HL-60 (cell line): ENCODE measurements at regions not wholly inside any gene's neighbourhood (a gene's known extent, or its start where the extent isn't known, plus 50 kb on each side); places are given as distances from the start of the nearest gene placed in this dataset.

Experiments used
- GABPA ChIP-seq: IDR thresholded peaks from 2 replicates; pipeline ENCODE4 v1.6.1; 2012; ENCODE audit warnings: low read depth
- POLR2AphosphoS5 ChIP-seq: IDR thresholded peaks from 2 replicates; pipeline ENCODE4 v1.6.1; 2012; ENCODE audit warnings: low read depth
- SPI1 ChIP-seq: IDR thresholded peaks from 2 replicates; pipeline ENCODE4 v1.6.1; 2012; ENCODE audit warnings: low read depth, mild to moderate bottlenecking, borderline replicate concordance
- TF ChIP-seq, protein P1 (sequence below): IDR thresholded peaks from one replicate; pipeline ENCODE4 v1.5.1; 2011; ENCODE audit warnings: low read length, control low read depth, inconsistent platforms; ENCODE audit not compliant: insufficient read depth

DNA sequence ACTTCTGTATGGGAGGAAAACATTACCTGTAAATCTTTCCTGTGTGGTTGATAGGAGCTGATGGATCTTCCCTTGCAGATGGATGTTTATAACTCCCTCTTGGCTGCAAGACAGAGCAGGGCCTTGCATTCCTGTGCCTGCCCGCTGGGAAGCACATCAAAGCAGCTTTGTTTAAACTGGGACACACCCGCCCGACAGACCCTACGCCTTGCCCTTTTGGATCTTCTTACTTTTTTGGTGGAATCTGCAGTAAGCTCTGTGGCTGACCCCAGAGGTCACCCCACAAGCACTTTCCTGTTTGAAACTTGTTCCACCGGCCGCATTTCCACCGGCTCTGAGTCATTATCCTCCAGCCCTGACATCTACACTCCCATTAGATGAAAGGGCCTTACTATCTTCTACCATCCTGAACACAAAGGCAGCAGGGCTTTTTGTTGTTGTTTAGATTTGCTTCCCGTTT is 244.1 kb upstream of the STT3B start:
- TF ChIP-seq, protein P1, sequence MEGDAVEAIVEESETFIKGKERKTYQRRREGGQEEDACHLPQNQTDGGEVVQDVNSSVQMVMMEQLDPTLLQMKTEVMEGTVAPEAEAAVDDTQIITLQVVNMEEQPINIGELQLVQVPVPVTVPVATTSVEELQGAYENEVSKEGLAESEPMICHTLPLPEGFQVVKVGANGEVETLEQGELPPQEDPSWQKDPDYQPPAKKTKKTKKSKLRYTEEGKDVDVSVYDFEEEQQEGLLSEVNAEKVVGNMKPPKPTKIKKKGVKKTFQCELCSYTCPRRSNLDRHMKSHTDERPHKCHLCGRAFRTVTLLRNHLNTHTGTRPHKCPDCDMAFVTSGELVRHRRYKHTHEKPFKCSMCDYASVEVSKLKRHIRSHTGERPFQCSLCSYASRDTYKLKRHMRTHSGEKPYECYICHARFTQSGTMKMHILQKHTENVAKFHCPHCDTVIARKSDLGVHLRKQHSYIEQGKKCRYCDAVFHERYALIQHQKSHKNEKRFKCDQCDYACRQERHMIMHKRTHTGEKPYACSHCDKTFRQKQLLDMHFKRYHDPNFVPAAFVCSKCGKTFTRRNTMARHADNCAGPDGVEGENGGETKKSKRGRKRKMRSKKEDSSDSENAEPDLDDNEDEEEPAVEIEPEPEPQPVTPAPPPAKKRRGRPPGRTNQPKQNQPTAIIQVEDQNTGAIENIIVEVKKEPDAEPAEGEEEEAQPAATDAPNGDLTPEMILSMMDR: no peak
- TF ChIP-seq SPI1: no peak
- TF ChIP-seq GABPA: no peak
- no peak for TF ChIP-seq POLR2AphosphoS5
